Erythroblast (primary cell): ENCODE measurements at regions not wholly inside any gene's neighbourhood (a gene's known extent, or its start where the extent isn't known, plus 50 kb on each side); places are given as distances from the start of the nearest gene placed in this dataset.

ENCODE experiments used
- DNase-seq, 2 experiments: peaks; one replicate each; lab custom pipeline; 2025; lab: John Stamatoyannopoulos, UW
- GATA1 ChIP-seq: IDR thresholded peaks from 2 replicates; pipeline ENCODE4 v1.6.1; 2011; ENCODE audit warnings: low read depth, mild to moderate bottlenecking, control low read depth, low read length, moderate library complexity
- POLR2A ChIP-seq: IDR thresholded peaks from 2 replicates; pipeline ENCODE4 v1.6.1; 2011; ENCODE audit warnings: mild to moderate bottlenecking, low read length

DNA sequence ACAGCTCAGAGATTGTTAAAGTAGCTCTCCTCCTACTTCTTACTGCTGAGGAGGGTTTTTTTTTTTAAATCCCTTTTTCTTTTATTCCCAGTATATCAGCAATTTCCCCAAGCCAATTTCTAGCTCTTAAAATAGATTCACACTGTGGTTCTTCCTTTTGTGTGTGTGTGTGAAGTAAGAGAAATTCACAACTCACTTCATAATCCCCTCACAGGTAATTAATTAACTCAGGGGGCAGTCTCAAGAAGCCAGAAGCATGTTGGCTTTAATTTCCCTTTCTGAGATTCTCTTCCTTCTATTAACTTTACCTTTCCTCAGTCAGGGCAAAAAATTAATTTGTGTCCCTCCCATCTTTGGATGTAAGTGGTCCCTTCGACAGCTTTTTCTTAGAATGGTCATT lies 71.0 kb upstream of the HMHB1 start:
- TF ChIP-seq POLR2A (no peak), GATA1 (no peak)

DNA sequence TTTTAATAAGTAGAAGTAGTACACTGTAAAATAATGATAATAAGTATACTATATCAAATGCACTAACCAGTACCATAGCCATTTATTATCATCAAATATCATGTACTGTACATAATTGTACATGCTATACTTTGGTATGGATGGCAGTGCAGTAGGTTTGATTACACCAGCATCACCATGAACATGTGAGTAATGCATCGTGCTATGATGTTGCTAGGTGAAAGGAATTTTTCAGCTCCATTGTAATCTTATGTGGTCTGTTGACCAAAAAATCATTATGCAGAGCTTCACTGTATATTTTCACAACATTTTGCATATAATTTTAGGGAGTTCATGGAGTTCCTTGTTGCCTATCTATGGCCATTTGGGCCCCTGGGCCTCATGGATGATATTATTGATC lies 72.2 kb upstream of the HMHB1 start:
- TF ChIP-seq GATA1 (no peak), POLR2A (no peak)

More for the DNA sequence above, 71.0 kb upstream of the HMHB1 start:
- DNase-seq: no peak

DNA sequence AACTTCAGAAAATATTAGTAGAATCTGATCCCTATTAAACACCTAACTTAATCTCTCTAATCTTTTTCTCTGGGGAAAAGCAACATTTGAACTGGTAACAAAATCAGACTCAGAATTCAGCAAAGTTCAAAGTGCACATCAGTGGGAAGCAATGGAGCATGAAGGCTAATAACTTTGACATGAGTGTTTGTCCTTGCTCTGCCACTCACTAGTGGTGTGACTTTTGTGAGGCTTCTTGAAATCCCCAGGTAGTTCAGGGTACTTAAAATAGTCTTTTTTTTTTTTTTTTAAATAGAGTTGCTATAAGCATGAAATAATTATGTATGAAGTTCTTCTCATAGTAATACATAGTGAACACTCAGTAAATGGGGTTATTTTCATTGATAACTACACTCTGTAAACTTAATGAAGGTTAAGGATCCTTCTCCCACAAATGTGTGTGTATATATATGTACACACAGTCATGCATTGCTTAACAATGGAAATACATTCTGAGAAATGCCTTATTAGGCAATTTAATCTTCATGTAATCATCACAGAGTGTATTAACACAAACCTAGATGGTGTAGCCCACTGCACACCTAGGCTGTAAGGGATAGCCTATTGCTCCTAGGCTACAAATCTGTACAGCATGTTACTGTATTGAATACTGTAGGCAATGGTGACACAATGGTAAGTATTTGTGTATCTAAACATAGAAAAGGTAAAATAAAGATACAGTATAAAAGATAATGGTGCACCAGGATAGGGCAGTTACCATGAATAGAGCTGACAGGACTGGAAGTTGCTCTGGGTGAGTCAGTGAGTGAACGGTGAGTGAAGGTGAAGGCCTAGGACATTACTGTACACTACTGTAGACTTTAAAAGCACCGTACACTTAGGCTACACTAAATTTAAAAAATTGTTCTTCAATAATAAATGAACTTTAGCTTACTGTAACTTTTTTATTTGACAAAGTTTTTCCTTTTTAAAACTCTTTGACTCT lies 73.3 kb upstream of the HMHB1 start:
- DNase-seq: no peak
- TF ChIP-seq POLR2A (no peak), GATA1 (no peak)

More for the DNA sequence above, 72.2 kb upstream of the HMHB1 start:
- no peak for DNase-seq

DNA sequence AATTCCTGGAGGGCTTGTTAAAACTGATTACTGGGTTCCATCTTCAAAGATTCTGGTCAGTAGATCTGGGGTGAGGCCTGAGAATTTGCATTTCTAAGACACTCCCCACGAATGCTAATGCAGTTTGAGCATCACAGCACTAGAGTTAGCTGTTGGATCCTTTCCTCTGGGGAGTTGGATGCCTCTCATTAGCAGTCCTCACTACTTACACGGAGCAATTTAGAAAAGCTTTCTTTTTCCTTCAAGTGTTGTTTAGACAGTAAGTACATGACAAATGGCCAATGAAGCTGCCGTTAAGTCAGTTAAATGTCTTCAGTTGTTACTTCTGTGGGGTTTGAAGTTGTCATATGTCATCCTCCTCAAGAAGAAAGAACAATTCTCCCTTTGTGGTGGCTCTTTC lies 74.9 kb upstream of the HMHB1 start:
- no peak for DNase-seq
- TF ChIP-seq POLR2A (no peak), GATA1 (no peak)

- no peak for DNase-seq
- no peak for TF ChIP-seq GATA1
- TF ChIP-seq POLR2A: no peak
These were observed 77.5 kb upstream of the HMHB1 start for GRCh38 chr5:143734456-143734780.

GRCh38 chr5:143733665-143734455 lies 78.1 kb upstream of the HMHB1 start:
- TF ChIP-seq POLR2A (no peak), GATA1 (no peak)
- no peak for DNase-seq

DNA sequence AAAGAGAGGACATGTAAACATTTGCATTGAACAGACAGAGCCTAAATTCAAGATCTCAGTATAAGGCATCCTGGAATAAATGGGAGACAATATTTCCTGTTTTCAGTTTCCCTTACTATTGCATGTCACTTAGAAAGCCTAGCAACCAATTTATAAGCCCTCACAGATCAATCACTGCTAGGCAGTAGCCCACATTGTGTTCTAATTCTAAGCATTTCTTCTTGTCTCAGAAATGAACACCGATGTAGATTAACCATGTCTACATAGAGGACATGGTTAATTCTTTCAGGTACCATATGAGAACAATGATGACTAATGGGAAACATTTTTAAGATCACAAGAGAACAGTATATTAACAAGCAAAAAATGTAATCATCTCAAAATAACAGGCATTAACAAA lies 79.6 kb upstream of the HMHB1 start:
- DNase-seq: no peak
- no peak for TF ChIP-seq POLR2A
- TF ChIP-seq GATA1: no peak

DNA sequence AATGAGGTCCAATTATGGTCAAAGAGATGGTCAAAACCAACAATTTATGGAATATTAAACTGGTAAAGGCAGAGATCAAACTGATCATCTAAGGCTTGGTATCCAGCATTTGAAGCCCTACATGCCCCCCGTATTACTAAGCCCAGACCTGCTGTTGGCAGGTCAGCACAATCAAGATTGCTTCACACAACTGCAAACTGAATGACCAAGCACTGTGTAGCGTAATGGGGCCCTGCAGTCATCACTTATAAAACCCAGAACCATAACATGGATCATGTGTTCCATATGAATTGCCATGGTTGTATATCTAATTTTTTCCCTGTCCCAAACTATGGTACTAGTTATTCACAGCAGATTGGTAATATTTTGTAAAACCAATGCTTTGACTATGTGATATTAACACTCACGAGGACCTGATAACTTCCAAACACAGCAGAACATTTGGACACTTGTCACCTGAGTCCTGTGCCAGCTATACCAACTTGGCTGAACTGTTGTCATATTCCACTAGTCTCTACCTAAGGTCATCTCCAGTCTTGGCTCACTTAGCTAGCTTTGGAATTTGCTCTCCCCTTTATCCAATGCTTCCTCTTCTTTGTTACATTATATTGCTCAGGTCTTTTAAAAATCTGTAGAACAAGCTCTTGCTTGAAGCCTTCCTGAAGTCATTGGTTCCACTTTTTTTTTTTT lies 81.7 kb upstream of the HMHB1 start:
- DNase-seq: no peak
- TF ChIP-seq GATA1 (no peak), POLR2A (no peak)

GRCh38 chr5:143729334-143729946 lies 82.5 kb upstream of the HMHB1 start:
- TF ChIP-seq POLR2A (no peak), GATA1 (no peak)
- DNase-seq: no peak

- no peak for DNase-seq
- TF ChIP-seq GATA1: no peak
- no peak for TF ChIP-seq POLR2A
These were observed 88.8 kb upstream of the HMHB1 start for GRCh38 chr5:143723159-143723558.

GRCh38 chr5:143721925-143722324 lies 90.0 kb upstream of the HMHB1 start:
- DNase-seq: no peak
- TF ChIP-seq POLR2A (no peak), GATA1 (no peak)

- no peak for DNase-seq
- no peak for TF ChIP-seq GATA1
- no peak for TF ChIP-seq POLR2A
These were observed 91.3 kb upstream of the HMHB1 start for GRCh38 chr5:143720689-143721088.

DNA sequence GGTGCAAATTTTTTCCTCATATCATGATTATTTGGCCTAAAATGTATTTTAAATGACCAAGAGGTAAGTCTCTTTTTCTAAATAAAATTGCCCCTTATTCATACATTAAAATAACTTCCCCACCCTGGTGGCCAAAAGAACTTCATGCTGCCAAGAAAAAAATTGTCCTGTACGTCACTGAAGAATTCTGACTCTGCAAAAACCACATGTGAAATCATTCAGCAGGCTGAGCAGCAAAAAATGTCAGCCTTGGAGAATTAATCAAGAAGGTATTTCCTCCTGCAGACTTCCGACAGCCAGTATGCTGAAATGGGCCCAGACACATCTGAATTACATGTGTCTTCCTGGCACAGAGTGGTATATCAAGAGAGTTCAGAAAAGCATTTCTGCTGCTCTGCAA lies 94.6 kb upstream of the HMHB1 start:
- TF ChIP-seq GATA1: no peak
- no peak for TF ChIP-seq POLR2A
- DNase-seq: no peak
